Liver (tissue), 8 donors: ENCODE measurements at regions not wholly inside any gene's neighbourhood (a gene's known extent, or its start where the extent isn't known, plus 50 kb on each side); places are given as distances from the start of the nearest gene placed in this dataset.

Experiments used
- DNase-seq: peaks from one replicate; pipeline ENCODE4 v3.0.0-alpha.2; 2017; ENCODE audit warnings: low spot score
- H3K27ac ChIP-seq, 2 donors: one replicate each; pipeline ENCODE4 v1.7.0; 2013; ENCODE audit warnings: inconsistent platforms in 2 of 2, low read length in 2 of 2, control low read depth in 1 of 2, low read depth in 1 of 2, mild to moderate bottlenecking in 1 of 2
- H3K27me3 ChIP-seq, 4 donors: one replicate each; pipeline versions ENCODE4 v1.6.1 to v1.7.0; 2013; ENCODE audit warnings: low read length in 3 of 4, inconsistent platforms in 1 of 4, mild to moderate bottlenecking in 1 of 4, moderate library complexity in 1 of 4; ENCODE audit not compliant: control insufficient read depth in 4 of 4, insufficient read depth in 4 of 4
- H3K36me3 ChIP-seq, 4 donors: one replicate each; pipeline versions ENCODE4 v1.6.1 to v1.7.0; 2013; ENCODE audit warnings: low read length in 3 of 4, mild to moderate bottlenecking in 3 of 4, low read depth in 1 of 4, moderate library complexity in 1 of 4; ENCODE audit not compliant: control insufficient read depth in 4 of 4, insufficient read depth in 3 of 4
- H3K4me1 ChIP-seq, 4 donors: one replicate each; pipeline versions ENCODE4 v1.6.1 to v1.7.0; 2013; ENCODE audit warnings: low read length in 3 of 4, mild to moderate bottlenecking in 3 of 4, moderate library complexity in 1 of 4; ENCODE audit not compliant: control insufficient read depth in 4 of 4, insufficient read depth in 4 of 4
- H3K4me3 ChIP-seq, 3 donors: one replicate each; pipeline versions ENCODE4 v1.6.1 to v1.7.0; 2013; ENCODE audit warnings: low read length in 3 of 3, control low read depth in 1 of 3, low read depth in 1 of 3, mild to moderate bottlenecking in 1 of 3
- H3K9ac ChIP-seq, 2 donors: one replicate each; pipeline ENCODE4 v1.7.0; 2013; ENCODE audit warnings: low read length in 2 of 2, mild to moderate bottlenecking in 2 of 2, moderate library complexity in 2 of 2, control low read depth in 1 of 2, low read depth in 1 of 2
- H3K9me3 ChIP-seq, 4 donors: one replicate each; pipeline versions ENCODE4 v1.6.1 to v1.7.0; 2013; ENCODE audit warnings: low read length in 3 of 4; ENCODE audit not compliant: control insufficient read depth in 4 of 4
- EGR1 ChIP-seq, 2 donors: IDR thresholded peaks; 2 replicates each; pipeline ENCODE4 v1.6.1; 2016 to 2018; ENCODE audit warnings: antibody characterized with exemption in 2 of 2, low read depth in 2 of 2
- FOXA1 ChIP-seq: IDR thresholded peaks from 2 replicates; pipeline ENCODE4 v1.6.1; 2016; ENCODE audit warnings: antibody characterized with exemption
- FOXA2 ChIP-seq: IDR thresholded peaks from 2 replicates; pipeline ENCODE4 v1.6.1; 2016; ENCODE audit warnings: antibody characterized with exemption
- GABPA ChIP-seq, 2 donors: IDR thresholded peaks in 1 of 2; conservative IDR thresholded peaks in 1 of 2; 2 replicates each; pipeline ENCODE4 v1.6.1; 2016; ENCODE audit warnings: antibody characterized with exemption in 2 of 2, mild to moderate bottlenecking in 1 of 2, moderate library complexity in 1 of 2
- HNF4A ChIP-seq, 2 donors: conservative IDR thresholded peaks; 2 replicates each; pipeline ENCODE4 v1.6.1; 2016; ENCODE audit warnings: antibody characterized with exemption in 2 of 2, mild to moderate bottlenecking in 2 of 2
- HNF4G ChIP-seq: IDR thresholded peaks from 2 replicates; pipeline ENCODE4 v1.6.1; 2016; ENCODE audit warnings: antibody characterized with exemption
- JUND ChIP-seq, 2 donors: IDR thresholded peaks; 2 replicates each; pipeline ENCODE4 v1.6.1; 2016; ENCODE audit warnings: antibody characterized with exemption in 2 of 2
- NR2F2 ChIP-seq: IDR thresholded peaks from 2 replicates; pipeline ENCODE4 v1.6.1; 2016; ENCODE audit warnings: antibody characterized with exemption
- RAD21 ChIP-seq, 2 donors: IDR thresholded peaks; 2 replicates each; pipeline ENCODE4 v1.6.1; 2016; ENCODE audit warnings: antibody characterized with exemption in 2 of 2, mild to moderate bottlenecking in 2 of 2
- RXRA ChIP-seq, 2 donors: IDR thresholded peaks; 2 replicates each; pipeline ENCODE4 v1.6.1; 2017 to 2018; ENCODE audit warnings: antibody characterized with exemption in 2 of 2, mild to moderate bottlenecking in 1 of 2
- SP1 ChIP-seq: IDR thresholded peaks from 2 replicates; pipeline ENCODE4 v1.6.1; 2018; ENCODE audit warnings: antibody characterized with exemption, mild to moderate bottlenecking
- TAF1 ChIP-seq: conservative IDR thresholded peaks from 2 replicates; pipeline ENCODE4 v1.6.1; 2016; ENCODE audit warnings: antibody characterized with exemption, mild to moderate bottlenecking
- YY1 ChIP-seq: IDR thresholded peaks from 2 replicates; pipeline ENCODE4 v1.6.1; 2016; ENCODE audit warnings: antibody characterized with exemption, mild to moderate bottlenecking
- WGBS: extraction: QIAGEN DNeasy Blood & Tissue Kit; methylation state at CpG from one replicate; pipeline ENCODE4 v1.1.7; 2013; 5-methylcytosine and 5-hydroxymethylcytosine counted together
- TF ChIP-seq, protein P1 (sequence below): IDR thresholded peaks from 2 replicates; pipeline ENCODE4 v1.6.1; 2016; ENCODE audit warnings: antibody characterized with exemption
- TF ChIP-seq, protein P2 (sequence below): IDR thresholded peaks from 2 replicates; pipeline ENCODE4 v1.6.1; 2016; ENCODE audit warnings: antibody characterized with exemption
- TF ChIP-seq, protein P3 (sequence below): IDR thresholded peaks from 2 replicates; pipeline ENCODE4 v1.6.1; 2016; ENCODE audit warnings: antibody characterized with exemption, mild to moderate bottlenecking
- TF ChIP-seq, protein P4 (sequence below): fragments of 150-350 bp; IDR thresholded peaks from 2 replicates; pipeline ENCODE4 v1.5.1; 2017; ENCODE audit warnings: improper control_type of control experiment, low read depth, low read length; ENCODE audit not compliant: missing input control
- donor health status: healthy.
- donor health status: healthy.
- donor health status: healthy.
- donor health status: healthy.
- donor health status: healthy.

DNA sequence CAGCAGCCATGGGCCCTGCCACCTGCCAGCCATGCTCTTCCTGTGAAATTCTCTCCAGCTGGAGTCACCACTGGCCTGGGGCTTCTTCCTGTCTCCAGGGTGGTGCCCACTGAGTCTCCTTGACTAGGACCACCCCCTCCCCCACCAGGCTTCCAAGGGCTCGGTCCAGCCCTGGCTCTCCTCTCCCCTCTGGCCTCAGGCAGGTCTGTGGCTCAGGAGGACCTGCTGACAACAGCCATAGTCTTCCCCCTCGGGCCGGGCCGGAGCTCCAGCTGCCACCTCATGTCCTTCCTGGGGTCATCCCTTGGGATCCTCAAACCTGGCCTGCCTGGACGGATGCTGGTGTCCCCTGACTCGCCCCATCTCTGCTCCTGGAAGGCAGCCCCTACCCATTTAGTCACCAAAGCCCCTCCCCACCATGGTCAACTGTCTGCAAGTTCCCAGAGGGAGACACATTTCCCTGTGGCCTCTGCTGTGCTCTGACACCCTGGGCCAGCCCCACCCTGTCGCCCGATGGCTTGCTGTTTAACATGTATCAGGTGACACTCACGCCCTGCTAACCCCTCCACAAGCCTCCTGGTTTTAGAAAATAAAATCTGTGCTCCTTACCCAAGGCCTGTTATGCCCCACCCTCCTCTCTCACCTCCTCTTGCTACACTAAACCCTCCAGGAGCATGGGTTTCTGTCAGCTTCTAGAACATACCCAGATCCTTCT, 186.2 kb downstream of the RBFOX3 start:
- H3K4me3 ChIP-seq = no peak overlapping the region
- no peak overlapping the region for H3K27ac ChIP-seq
- no peak for DNase-seq
- H3K27me3 ChIP-seq = peaks cover 0 to 7% (median under 1%) of the 10 kb centered on the region in 4 donors
- no peaks in the 10 kb centered on the region for H3K36me3 ChIP-seq
- no peak overlapping the region for H3K9ac ChIP-seq
- 49% methylated on average over 9 of the region's 9 CpGs for WGBS
- no peaks in the 10 kb centered on the region for H3K4me1 ChIP-seq
- no peaks in the 10 kb centered on the region for H3K9me3 ChIP-seq
- TF ChIP-seq RXRA (IDR thresholded peaks at IDR 0.05) = no peak
- TF ChIP-seq NR2F2 = no peak
- TF ChIP-seq, protein P1, sequence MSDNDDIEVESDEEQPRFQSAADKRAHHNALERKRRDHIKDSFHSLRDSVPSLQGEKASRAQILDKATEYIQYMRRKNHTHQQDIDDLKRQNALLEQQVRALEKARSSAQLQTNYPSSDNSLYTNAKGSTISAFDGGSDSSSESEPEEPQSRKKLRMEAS = no peak
- no peak for TF ChIP-seq EGR1 (IDR thresholded peaks at IDR 0.05; ENCODE audit: low read depth in 2 of 2)
- TF ChIP-seq HNF4A (conservative IDR thresholded peaks at IDR 0.05) = no peak
- TF ChIP-seq, protein P2, sequence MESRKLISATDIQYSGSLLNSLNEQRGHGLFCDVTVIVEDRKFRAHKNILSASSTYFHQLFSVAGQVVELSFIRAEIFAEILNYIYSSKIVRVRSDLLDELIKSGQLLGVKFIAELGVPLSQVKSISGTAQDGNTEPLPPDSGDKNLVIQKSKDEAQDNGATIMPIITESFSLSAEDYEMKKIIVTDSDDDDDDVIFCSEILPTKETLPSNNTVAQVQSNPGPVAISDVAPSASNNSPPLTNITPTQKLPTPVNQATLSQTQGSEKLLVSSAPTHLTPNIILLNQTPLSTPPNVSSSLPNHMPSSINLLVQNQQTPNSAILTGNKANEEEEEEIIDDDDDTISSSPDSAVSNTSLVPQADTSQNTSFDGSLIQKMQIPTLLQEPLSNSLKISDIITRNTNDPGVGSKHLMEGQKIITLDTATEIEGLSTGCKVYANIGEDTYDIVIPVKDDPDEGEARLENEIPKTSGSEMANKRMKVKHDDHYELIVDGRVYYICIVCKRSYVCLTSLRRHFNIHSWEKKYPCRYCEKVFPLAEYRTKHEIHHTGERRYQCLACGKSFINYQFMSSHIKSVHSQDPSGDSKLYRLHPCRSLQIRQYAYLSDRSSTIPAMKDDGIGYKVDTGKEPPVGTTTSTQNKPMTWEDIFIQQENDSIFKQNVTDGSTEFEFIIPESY = no peak

DNA sequence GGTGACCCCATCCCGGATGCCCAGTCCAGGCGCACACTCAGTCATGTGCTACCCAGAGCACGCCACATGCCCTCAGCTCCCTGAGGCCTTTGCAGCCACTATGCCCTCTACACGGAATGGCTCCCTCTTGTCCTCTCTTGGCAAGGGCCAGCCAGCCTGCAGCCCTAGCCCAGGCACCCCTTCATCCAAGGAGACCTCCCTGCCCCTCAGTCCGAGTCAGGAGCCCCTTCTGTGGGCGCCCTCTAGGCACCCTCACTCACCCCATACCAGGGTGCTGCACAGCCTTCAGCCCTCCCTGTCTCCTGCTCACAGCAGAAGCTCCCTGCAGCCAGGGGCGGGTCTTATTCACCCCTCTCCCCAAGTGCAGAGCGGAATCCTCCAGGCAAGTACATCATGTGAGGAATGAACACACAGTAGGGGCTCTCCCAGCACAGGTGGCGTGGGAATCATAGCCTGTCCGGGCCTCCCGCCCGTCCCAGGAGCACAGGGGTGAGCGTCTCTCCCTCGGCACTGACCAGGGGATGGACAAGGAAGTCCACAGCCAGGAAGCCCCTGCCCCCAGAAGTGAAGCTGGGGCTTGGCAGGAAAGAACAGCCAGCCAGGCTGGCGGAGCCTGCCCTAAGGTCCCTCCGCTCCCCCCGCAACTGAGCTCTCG, 186.9 kb downstream of the RBFOX3 start:
- Histone ChIP-seq H3K4me3 (no peak overlapping the region), H3K36me3 (no peaks in the 10 kb centered on the region), H3K27me3 (peaks cover 0 to 7% (median 0%) of the 10 kb centered on the region in 4 donors), H3K4me1 (no peaks in the 10 kb centered on the region), H3K9ac (no peak overlapping the region), H3K9me3 (no peaks in the 10 kb centered on the region), H3K27ac (no peak overlapping the region)
- TF ChIP-seq RAD21 (IDR thresholded peaks at IDR 0.05) (no peak), EGR1 (IDR thresholded peaks at IDR 0.05; ENCODE audit: low read depth in 2 of 2) (no peak)
- 73% methylated on average over 18 of the region's 18 CpGs for WGBS
- DNase-seq = no peak

DNA sequence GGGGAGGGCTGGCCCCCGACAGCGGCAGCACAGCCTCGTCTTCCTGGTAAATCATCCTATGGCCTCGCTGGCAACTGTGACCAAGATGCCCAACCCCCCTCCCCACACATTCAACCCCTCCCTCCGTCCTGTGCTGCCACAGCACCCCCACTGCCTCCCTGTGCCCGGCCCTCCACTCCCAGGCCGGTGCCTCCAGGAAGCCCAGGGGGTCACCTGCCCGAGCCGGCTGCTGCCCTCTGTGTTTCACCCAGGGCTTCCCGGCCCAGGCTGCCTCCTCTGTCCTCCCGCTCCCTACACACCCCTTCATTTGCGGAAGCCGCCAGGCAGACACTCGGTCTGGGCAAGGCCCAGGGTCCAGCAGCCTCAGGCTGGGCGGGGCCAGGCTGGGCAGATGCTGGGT, 188.6 kb downstream of the RBFOX3 start:
- H3K27me3 ChIP-seq = peaks cover 0 to 10% (median under 1%) of the 10 kb centered on the region in 4 donors
- DNase-seq = no peak
- no peaks in the 10 kb centered on the region for H3K9me3 ChIP-seq
- 65% methylated on average over 15 of the region's 15 CpGs for WGBS
- no peak overlapping the region for H3K9ac ChIP-seq
- H3K4me1 ChIP-seq = no peaks in the 10 kb centered on the region
- no peak overlapping the region for H3K27ac ChIP-seq
- no peak overlapping the region for H3K4me3 ChIP-seq
- H3K36me3 ChIP-seq = no peaks in the 10 kb centered on the region
- TF ChIP-seq, protein P3, sequence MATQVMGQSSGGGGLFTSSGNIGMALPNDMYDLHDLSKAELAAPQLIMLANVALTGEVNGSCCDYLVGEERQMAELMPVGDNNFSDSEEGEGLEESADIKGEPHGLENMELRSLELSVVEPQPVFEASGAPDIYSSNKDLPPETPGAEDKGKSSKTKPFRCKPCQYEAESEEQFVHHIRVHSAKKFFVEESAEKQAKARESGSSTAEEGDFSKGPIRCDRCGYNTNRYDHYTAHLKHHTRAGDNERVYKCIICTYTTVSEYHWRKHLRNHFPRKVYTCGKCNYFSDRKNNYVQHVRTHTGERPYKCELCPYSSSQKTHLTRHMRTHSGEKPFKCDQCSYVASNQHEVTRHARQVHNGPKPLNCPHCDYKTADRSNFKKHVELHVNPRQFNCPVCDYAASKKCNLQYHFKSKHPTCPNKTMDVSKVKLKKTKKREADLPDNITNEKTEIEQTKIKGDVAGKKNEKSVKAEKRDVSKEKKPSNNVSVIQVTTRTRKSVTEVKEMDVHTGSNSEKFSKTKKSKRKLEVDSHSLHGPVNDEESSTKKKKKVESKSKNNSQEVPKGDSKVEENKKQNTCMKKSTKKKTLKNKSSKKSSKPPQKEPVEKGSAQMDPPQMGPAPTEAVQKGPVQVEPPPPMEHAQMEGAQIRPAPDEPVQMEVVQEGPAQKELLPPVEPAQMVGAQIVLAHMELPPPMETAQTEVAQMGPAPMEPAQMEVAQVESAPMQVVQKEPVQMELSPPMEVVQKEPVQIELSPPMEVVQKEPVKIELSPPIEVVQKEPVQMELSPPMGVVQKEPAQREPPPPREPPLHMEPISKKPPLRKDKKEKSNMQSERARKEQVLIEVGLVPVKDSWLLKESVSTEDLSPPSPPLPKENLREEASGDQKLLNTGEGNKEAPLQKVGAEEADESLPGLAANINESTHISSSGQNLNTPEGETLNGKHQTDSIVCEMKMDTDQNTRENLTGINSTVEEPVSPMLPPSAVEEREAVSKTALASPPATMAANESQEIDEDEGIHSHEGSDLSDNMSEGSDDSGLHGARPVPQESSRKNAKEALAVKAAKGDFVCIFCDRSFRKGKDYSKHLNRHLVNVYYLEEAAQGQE = no peak
- TF ChIP-seq RXRA (IDR thresholded peaks at IDR 0.05) = no peak
- no peak for TF ChIP-seq YY1
- TF ChIP-seq TAF1 = no peak
- no peak for TF ChIP-seq JUND (IDR thresholded peaks at IDR 0.05)
- TF ChIP-seq, protein P2 = no peak
- TF ChIP-seq GABPA (IDR thresholded peaks at IDR 0.05 in 1 of 2, conservative IDR thresholded peaks at IDR 0.05 in 1 of 2) = no peak
- no peak for TF ChIP-seq FOXA2
- TF ChIP-seq, protein P4, sequence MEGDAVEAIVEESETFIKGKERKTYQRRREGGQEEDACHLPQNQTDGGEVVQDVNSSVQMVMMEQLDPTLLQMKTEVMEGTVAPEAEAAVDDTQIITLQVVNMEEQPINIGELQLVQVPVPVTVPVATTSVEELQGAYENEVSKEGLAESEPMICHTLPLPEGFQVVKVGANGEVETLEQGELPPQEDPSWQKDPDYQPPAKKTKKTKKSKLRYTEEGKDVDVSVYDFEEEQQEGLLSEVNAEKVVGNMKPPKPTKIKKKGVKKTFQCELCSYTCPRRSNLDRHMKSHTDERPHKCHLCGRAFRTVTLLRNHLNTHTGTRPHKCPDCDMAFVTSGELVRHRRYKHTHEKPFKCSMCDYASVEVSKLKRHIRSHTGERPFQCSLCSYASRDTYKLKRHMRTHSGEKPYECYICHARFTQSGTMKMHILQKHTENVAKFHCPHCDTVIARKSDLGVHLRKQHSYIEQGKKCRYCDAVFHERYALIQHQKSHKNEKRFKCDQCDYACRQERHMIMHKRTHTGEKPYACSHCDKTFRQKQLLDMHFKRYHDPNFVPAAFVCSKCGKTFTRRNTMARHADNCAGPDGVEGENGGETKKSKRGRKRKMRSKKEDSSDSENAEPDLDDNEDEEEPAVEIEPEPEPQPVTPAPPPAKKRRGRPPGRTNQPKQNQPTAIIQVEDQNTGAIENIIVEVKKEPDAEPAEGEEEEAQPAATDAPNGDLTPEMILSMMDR = no peak
- no peak for TF ChIP-seq FOXA1
- TF ChIP-seq SP1 = no peak
- TF ChIP-seq EGR1 (IDR thresholded peaks at IDR 0.05; ENCODE audit: low read depth in 2 of 2) = no peak
- TF ChIP-seq, protein P1 = no peak
- no peak for TF ChIP-seq HNF4G
